Calu3 (cell line): ENCODE measurements at regions not wholly inside any gene's neighbourhood (a gene's known extent, or its start where the extent isn't known, plus 50 kb on each side); places are given as distances from the start of the nearest gene placed in this dataset.

Experiments used
- BruUV-seq: library from RNA; stranded (reverse); fragments of 400-500 nt; replicated peaks from 2 replicates; lab custom pipeline; 2021; lab: Mats Ljungman, UMichigan
- CTCF ChIA-PET: fragments of 300-600 bp; sonication (Branson Sonifier 250); formaldehyde crosslinking; loops from one replicate; lab custom pipeline; 2022; ENCODE audit warnings: antibody characterized with exemption; lab: Charles Lee
- DNase-seq: peaks from one replicate; pipeline ENCODE4 v3.0.0; 2022
- H3K27ac Mint-ChIP-seq: one replicate; pipeline ENCODE4 v1.8.0; 2022; ENCODE audit warnings: mixed read lengths; ENCODE audit not compliant: unreplicated experiment
- H3K27me3 Mint-ChIP-seq: one replicate; pipeline ENCODE4 v1.8.0; 2022; ENCODE audit warnings: mixed read lengths; ENCODE audit not compliant: unreplicated experiment
- H3K36me3 Mint-ChIP-seq: one replicate; pipeline ENCODE4 v1.8.0; 2022; ENCODE audit warnings: mild to moderate bottlenecking, moderate library complexity, mixed read lengths; ENCODE audit not compliant: insufficient read depth, unreplicated experiment
- H3K4me1 Mint-ChIP-seq: one replicate; pipeline ENCODE4 v1.8.0; 2022; ENCODE audit warnings: mild to moderate bottlenecking, low read depth, mixed read lengths; ENCODE audit not compliant: unreplicated experiment
- H3K4me3 Mint-ChIP-seq: one replicate; pipeline ENCODE4 v1.8.0; 2022; ENCODE audit warnings: mild to moderate bottlenecking, low read depth, moderate library complexity, mixed read lengths; ENCODE audit not compliant: unreplicated experiment
- H3K9me3 Mint-ChIP-seq: one replicate; pipeline ENCODE4 v1.8.0; 2022; ENCODE audit warnings: low read depth, mixed read lengths; ENCODE audit not compliant: unreplicated experiment
- intact Hi-C: fragments of 100-400 bp; cut with micrococcal nuclease; formaldehyde crosslinking; loops from one replicate; pipeline ENCODE4 v1.10.0; 2022; ENCODE audit not compliant: unreplicated experiment
- TF ChIP-seq, protein P1 (sequence below): fragments of 200-600 bp; IDR thresholded peaks from one replicate; pipeline ENCODE4 v1.8.0; 2022; ENCODE audit warnings: antibody characterized with exemption; ENCODE audit not compliant: unreplicated experiment

DNA sequence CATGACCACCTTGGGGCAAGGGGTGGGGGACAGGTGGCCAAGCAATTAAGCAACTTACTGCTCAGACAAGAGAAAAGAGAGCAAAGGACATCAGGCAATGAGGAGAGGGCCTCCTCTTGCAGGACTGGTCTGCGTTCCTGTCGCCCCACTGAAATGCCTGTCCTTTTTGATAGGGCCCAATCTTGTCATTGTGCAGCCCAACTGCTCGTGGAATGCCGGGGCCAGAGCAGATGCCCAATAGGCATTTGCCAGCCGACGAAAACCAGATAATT lies 104.5 kb upstream of the SH3BP4 start:
- peaks cover 36% of the 10 kb centered on the region for H3K27me3 Mint-ChIP-seq
- H3K27ac Mint-ChIP-seq, result no peak overlapping the region
- DNase-seq, result no peak
- H3K36me3 Mint-ChIP-seq, result no peaks in the 10 kb centered on the region
- intact Hi-C loops, result no loop called here
- H3K4me1 Mint-ChIP-seq, result no peaks in the 10 kb centered on the region
- BruUV-seq, result no TSS peak
- no peak overlapping the region for H3K4me3 Mint-ChIP-seq
- TF ChIP-seq, protein P1, sequence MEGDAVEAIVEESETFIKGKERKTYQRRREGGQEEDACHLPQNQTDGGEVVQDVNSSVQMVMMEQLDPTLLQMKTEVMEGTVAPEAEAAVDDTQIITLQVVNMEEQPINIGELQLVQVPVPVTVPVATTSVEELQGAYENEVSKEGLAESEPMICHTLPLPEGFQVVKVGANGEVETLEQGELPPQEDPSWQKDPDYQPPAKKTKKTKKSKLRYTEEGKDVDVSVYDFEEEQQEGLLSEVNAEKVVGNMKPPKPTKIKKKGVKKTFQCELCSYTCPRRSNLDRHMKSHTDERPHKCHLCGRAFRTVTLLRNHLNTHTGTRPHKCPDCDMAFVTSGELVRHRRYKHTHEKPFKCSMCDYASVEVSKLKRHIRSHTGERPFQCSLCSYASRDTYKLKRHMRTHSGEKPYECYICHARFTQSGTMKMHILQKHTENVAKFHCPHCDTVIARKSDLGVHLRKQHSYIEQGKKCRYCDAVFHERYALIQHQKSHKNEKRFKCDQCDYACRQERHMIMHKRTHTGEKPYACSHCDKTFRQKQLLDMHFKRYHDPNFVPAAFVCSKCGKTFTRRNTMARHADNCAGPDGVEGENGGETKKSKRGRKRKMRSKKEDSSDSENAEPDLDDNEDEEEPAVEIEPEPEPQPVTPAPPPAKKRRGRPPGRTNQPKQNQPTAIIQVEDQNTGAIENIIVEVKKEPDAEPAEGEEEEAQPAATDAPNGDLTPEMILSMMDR, result no peak
- CTCF ChIA-PET, result no interaction called here
- peaks cover 3% of the 10 kb centered on the region for H3K9me3 Mint-ChIP-seq

DNA sequence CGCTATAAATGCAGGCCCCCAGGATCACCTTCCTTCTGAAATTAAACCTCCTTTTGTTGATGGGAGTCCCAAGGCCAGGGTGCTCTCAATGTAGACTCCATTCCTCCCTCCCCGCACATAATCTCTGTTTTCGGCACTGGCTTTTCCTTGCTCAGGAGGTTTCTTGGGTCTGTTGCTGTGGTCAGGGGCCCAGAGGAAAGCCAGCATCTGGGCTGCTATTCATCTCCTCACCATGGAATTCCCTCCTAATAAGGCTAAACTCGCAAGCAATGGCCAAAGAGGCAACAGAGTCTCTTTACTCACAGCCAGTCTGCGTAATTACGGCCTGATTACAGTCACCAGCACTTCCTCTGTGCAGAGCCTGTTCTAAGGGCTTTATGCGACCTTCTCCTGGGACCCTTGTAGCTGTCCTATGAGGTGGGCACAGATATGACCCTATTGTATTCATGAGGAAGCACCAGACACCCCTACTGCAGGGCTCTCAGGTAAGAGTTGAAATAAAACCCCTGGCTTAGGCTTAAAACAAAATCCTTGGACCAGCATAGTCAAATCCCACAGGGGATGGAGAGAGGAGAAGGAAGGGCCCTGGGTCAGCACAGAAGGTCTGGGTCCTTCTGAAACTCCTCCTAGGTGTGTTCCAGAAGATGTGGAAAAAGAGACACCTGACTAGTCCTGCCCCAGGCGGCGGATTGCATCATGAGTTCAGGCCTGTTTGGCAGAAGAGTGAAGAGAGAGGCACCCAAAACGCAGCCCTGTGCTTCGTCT lies 105.0 kb upstream of the SH3BP4 start:
- peaks cover under 1% of the 10 kb centered on the region for H3K36me3 Mint-ChIP-seq
- no TSS peak for BruUV-seq
- DNase-seq, result no peak
- peaks cover 2% of the 10 kb centered on the region for H3K4me1 Mint-ChIP-seq
- H3K27ac Mint-ChIP-seq, result no peak overlapping the region
- TF ChIP-seq, protein P1, result no peak
- peaks cover 3% of the 10 kb centered on the region for H3K9me3 Mint-ChIP-seq
- no peak overlapping the region for H3K4me3 Mint-ChIP-seq
- CTCF ChIA-PET, result no interaction called here
- H3K27me3 Mint-ChIP-seq, result peaks cover 36% of the 10 kb centered on the region
- intact Hi-C loops, result no loop called here

DNA sequence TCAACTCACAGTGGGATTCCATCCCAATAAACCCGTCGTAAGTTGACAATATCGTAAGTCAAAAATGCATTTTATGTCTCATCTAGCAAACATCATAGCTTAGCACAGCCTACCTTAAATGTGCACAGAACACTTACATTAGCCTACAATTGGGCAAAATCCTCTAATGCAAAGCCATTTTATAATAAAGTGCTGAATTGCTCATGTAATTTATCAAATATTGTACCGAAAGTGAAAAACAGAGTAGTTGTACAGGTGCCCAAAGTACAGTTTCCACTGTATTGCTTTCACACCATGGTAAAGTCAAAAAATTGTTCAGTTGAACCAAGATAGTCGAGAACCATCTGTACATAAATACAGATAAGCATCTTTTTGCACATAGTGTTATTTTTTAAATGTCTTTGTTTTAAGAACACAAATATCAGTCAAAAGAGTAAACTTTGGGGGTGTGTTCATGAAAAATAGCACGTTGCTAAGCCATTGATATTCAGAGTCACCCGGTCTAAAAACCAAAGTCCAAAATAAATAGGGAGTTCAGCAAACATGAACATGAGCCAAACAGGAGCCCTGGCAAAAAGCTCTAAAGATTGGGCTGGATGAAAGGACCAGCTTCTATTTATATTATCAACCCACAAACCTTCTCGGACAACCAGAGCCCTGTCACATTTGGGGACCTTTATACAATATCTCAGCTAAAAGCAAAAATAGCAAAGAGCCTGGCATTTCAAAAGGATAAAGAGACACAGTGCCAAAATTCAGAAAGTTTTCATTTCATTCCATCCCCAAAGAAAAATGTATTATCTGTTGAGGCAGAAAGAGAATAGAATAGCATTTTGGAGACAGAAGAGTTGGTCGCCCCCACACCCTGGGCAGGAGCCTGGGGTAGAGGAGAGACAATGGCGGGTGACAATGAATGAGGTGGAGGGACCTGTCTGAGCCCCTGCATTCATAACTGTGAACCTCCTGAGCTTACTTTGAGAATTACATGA lies 105.9 kb upstream of the SH3BP4 start:
- no peak for DNase-seq
- no TSS peak for BruUV-seq
- H3K4me3 Mint-ChIP-seq, result no peak overlapping the region
- no peak overlapping the region for H3K27ac Mint-ChIP-seq
- CTCF ChIA-PET, result no interaction called here
- intact Hi-C loops, result no loop called here
- TF ChIP-seq, protein P1, result no peak
- peaks cover 5% of the 10 kb centered on the region for H3K36me3 Mint-ChIP-seq
- peaks cover 11% of the 10 kb centered on the region for H3K4me1 Mint-ChIP-seq
- peaks cover 29% of the 10 kb centered on the region for H3K27me3 Mint-ChIP-seq
- H3K9me3 Mint-ChIP-seq, result no peaks in the 10 kb centered on the region

DNA sequence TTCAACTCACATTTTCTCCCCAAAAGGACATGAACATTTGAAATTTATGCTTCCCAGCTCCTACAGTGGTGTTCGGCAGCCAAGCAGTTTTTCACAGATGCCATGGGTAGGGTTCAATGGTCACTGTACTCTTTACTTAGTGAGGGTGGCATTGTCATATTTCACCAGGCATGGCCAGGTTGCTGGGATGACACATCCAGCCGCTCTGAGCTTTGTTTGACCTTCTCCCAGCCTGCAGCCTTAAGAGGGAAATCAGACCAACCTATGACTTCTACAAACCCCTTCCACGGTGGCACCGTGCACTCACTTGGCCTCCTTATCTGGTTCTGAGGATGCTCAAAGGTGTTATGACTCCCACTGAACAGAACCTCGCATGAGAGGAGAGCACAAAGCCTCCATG lies 108.4 kb upstream of the SH3BP4 start:
- TF ChIP-seq, protein P1, result no peak
- no peak for DNase-seq
- Mint-ChIP-seq H3K4me1 (peaks cover 23% of the 10 kb centered on the region), H3K27ac (no peak overlapping the region), H3K36me3 (peaks cover 5% of the 10 kb centered on the region), H3K4me3 (no peak overlapping the region), H3K27me3 (peaks cover 15% of the 10 kb centered on the region), H3K9me3 (no peaks in the 10 kb centered on the region)
- BruUV-seq, result no TSS peak
- intact Hi-C loops, result no loop called here
- CTCF ChIA-PET, result no interaction called here
